ENCODE measurements at regions not wholly inside any gene's neighbourhood (a gene's known extent, or its start where the extent isn't known, plus 50 kb on each side); places are given as distances from the start of the nearest gene placed in this dataset.

DNA sequence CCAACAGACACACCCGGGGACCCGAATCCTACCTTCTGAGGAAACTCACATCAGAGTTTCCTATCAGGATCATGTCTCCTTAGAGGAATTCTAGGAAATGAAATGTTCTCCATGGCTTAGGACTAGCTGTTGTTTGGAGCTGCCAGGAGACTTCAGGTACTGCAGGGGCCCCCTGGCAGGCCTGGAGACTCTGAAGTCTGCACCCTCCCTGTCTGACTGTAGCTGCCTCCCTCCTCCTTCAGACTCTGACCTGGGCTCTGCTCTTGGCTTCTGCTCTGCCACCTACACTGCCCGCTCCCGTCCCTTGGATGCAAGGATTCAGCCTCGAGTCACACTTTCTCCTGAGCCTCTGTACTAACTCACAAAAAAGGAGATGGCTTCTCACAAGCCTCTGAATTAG lies 232.8 kb downstream of the INHBA start:
- TF ChIP-seq, protein P1, sequence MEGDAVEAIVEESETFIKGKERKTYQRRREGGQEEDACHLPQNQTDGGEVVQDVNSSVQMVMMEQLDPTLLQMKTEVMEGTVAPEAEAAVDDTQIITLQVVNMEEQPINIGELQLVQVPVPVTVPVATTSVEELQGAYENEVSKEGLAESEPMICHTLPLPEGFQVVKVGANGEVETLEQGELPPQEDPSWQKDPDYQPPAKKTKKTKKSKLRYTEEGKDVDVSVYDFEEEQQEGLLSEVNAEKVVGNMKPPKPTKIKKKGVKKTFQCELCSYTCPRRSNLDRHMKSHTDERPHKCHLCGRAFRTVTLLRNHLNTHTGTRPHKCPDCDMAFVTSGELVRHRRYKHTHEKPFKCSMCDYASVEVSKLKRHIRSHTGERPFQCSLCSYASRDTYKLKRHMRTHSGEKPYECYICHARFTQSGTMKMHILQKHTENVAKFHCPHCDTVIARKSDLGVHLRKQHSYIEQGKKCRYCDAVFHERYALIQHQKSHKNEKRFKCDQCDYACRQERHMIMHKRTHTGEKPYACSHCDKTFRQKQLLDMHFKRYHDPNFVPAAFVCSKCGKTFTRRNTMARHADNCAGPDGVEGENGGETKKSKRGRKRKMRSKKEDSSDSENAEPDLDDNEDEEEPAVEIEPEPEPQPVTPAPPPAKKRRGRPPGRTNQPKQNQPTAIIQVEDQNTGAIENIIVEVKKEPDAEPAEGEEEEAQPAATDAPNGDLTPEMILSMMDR (IDR thresholded peaks at IDR 0.05), result no peak
- TF ChIP-seq POLR2A (IDR thresholded peaks at IDR 0.05), result no peak
